IPS DF 6.9 (cell line): ENCODE measurements at regions not wholly inside any gene's neighbourhood (a gene's known extent, or its start where the extent isn't known, plus 50 kb on each side); places are given as distances from the start of the nearest gene placed in this dataset.
"Not testable (repeated sequence)": the region's sequence is repeated elsewhere in the genome, so short reads cannot be mapped to it uniquely, and the experiment has no call there.

Source experiments
- DNase-seq: peaks from one replicate; pipeline ENCODE4 v3.0.0-alpha.2; 2013; ENCODE audit warnings: low read depth, low spot score
- H3K27ac ChIP-seq: one replicate; pipeline ENCODE4 v1.5.1; 2013; ENCODE audit warnings: low read length, control low read depth
- H3K27me3 ChIP-seq: 2 replicates; pipeline ENCODE4 v1.6.1; 2013; ENCODE audit warnings: mild to moderate bottlenecking, low read length; ENCODE audit not compliant: control insufficient read depth, insufficient read depth
- H3K36me3 ChIP-seq: 2 replicates; pipeline ENCODE4 v1.6.1; 2013; ENCODE audit warnings: low read length; ENCODE audit not compliant: control insufficient read depth, insufficient read depth
- H3K4me1 ChIP-seq: 2 replicates; pipeline ENCODE4 v1.6.1; 2013; ENCODE audit warnings: low read length; ENCODE audit not compliant: control insufficient read depth, insufficient read depth
- H3K4me3 ChIP-seq: 2 replicates; pipeline ENCODE4 v1.5.1; 2013; ENCODE audit warnings: mild to moderate bottlenecking, low read length
- H3K9me3 ChIP-seq: 2 replicates; pipeline ENCODE4 v1.6.1; 2013; ENCODE audit warnings: low read length, inconsistent platforms; ENCODE audit not compliant: control insufficient read depth, insufficient read depth
- WGBS: extraction: QIAGEN DNeasy Blood & Tissue Kit; methylation state at CpG from one replicate; pipeline ENCODE4 v1.1.7; 2013; ENCODE audit warnings: mixed read lengths, missing lambda C conversion rate; ENCODE audit not compliant: insufficient read length, insufficient coverage; 5-methylcytosine and 5-hydroxymethylcytosine counted together

DNA sequence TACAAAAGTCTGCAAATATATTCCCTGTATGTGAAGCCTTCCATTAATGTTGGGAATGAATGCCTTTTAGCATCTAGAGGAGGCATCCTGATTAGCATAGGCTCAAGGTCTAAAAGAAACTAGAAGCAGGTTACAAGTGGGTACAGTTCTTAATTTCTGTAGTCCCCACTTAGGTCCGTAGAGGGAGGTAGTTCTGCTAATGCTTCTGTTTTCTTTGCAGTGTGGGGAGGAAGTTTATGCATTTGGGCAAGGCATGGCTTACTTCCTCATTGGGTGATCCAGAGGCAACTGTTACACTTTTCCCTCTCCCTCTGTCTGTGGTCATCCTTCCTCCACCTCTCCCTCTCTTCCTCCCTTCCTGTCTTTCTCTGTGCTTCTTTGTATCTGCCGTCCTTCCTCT, 108.4 kb upstream of the ZKSCAN2 start:
- H3K36me3 ChIP-seq = no peaks in the 10 kb centered on the region
- no peaks in the 10 kb centered on the region; the same call in 1 of the 2 replicates for H3K4me1 ChIP-seq
- no peaks in the 10 kb centered on the region for H3K9me3 ChIP-seq
- no peak overlapping the region for H3K4me3 ChIP-seq
- no peaks in the 10 kb centered on the region for H3K27me3 ChIP-seq
- H3K27ac ChIP-seq = no peak overlapping the region
- WGBS = no CpG with 5 or more reads among the region's 2 CpGs
- no peak for DNase-seq

DNA sequence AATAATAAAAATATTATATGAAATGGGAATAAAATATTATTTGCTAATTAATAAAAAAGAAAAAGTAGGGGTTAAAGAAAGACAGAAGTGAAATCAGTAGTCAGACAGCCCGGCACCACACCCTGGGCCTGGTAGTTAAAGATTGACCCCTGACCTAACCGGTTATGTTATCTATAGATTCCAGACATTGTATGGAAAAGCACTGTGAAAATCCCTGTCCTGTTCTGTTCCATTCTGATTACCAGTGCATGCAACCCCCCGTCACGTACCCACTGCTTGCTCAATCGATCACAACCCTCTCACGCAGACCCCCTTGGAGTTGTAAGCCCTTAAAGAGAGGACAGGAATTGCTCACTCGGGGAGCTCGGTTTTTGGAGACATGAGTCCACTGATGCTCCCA, 101.9 kb upstream of the ZKSCAN2 start:
- H3K9me3 ChIP-seq, H3K27ac ChIP-seq, H3K4me1 ChIP-seq, DNase-seq, H3K36me3 ChIP-seq, H3K27me3 ChIP-seq, H3K4me3 ChIP-seq: not testable (repeated sequence)
- no CpG with 5 or more reads among the region's 8 CpGs for WGBS

DNA sequence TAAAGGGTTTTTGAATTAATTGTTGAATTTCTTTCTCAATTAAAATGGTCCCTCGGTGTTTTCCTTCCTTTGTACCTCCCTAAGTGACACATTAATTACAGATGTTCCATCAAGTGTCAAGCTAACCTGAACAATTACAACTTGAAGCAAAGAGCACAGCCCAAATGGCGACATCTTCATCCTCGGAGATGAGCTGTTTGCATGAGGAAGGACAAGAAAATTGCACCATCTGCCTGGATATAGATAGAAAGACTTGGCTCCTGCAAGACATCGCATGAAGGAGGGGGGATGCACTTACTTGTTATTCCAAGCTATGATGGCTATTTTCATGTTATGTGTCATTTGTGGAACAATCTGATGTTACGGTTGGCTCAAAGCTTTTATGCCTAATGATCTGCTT, 86.4 kb upstream of the ZKSCAN2 start:
- no CpG with 5 or more reads among the region's 5 CpGs for WGBS
- Histone ChIP-seq H3K27ac (no peak overlapping the region), H3K4me1 (no peaks in the 10 kb centered on the region), H3K4me3 (no peak overlapping the region), H3K9me3 (no peaks in the 10 kb centered on the region), H3K36me3 (no peaks in the 10 kb centered on the region), H3K27me3 (no peaks in the 10 kb centered on the region)
- DNase-seq = no peak

DNA sequence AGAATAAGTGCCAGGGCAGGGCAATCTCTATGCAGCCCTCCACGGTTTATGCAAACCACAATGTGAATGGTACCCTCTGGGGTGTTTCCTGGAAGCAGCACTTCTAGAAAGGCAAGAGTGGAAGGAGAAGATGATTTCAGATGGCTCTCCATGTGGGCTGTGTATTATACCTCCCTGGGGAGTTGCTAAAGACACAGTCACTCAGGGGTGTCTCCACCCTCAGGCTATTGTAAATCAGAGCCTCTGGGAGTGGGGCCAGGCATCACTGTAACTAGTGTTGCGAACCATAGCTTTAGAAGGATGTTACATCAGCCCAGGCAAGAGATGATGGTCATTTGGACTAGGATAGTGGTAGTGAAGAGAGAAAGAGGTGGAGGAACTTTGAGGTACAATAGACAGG, 83.3 kb upstream of the ZKSCAN2 start:
- H3K27ac ChIP-seq = no peak overlapping the region
- H3K4me1 ChIP-seq = no peaks in the 10 kb centered on the region
- H3K36me3 ChIP-seq = no peaks in the 10 kb centered on the region
- WGBS = no CpG with 5 or more reads among the region's 2 CpGs
- no peaks in the 10 kb centered on the region for H3K9me3 ChIP-seq
- no peak overlapping the region for H3K4me3 ChIP-seq
- no peak for DNase-seq
- H3K27me3 ChIP-seq = no peaks in the 10 kb centered on the region

DNA sequence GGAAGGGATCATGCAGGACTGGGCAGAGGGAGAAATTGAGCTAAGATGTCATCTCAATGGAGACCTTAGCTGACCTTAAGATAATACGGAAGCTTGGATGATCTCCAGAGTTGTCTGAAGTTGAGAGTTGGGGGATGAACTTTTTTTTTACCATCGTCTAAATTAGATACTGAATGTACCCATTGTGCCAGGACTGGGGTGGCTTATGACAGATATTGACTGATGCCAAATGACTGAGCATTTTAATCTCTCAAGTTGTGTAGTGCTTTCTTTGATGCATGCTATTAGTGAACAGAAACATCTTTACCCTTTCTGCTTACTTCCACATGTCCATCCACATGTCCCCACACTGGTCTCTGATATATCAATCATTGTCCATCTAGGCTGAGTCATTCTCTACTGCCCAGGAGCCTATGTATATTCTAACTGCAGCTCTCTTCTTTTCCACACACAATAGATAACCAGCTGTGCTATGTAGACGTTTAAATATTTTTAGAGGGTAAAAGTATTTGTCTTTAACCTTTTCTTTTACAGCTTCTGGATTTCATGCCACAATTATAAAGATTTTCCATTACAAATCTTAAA, 60.2 kb upstream of the ZKSCAN2 start:
- no CpG with 5 or more reads among the region's 3 CpGs for WGBS
- peak; percentile 5 for DNase-seq
- no peak overlapping the region for H3K4me3 ChIP-seq
- no peaks in the 10 kb centered on the region for H3K36me3 ChIP-seq
- H3K27me3 ChIP-seq = no peaks in the 10 kb centered on the region
- H3K9me3 ChIP-seq = 0 out of 2 replicates have a peak, but pooled peaks cover 2% of the 10 kb centered on the region
- no peak overlapping the region for H3K27ac ChIP-seq
- no peaks in the 10 kb centered on the region; the same call in 1 of the 2 replicates for H3K4me1 ChIP-seq

DNA sequence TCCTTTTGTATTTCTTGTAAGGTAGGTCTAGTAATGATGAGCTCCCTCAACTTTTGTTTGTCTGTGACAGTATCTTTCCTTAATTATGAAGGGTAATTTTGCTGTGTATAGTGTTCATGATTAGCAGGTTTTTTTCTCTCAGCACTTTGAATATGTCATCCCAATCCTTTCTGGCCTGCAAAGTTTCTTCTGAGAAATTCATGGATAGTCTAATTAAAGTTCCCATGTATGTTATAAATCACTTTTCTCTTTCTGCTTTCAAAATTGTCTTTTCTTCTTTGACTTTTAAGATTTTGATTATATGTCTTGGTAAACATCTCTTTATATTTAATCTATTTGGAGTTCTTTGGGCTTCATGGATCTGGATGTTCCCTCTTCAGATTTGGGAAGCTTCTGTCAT, 54.3 kb upstream of the ZKSCAN2 start:
- 0 out of 2 replicates have a peak, but pooled peaks cover 2% of the 10 kb centered on the region for H3K9me3 ChIP-seq
- no peak overlapping the region for H3K4me3 ChIP-seq
- H3K36me3 ChIP-seq = no peaks in the 10 kb centered on the region
- no peaks in the 10 kb centered on the region for H3K4me1 ChIP-seq
- no peak for DNase-seq
- no peaks in the 10 kb centered on the region for H3K27me3 ChIP-seq
- no peak overlapping the region for H3K27ac ChIP-seq

DNA sequence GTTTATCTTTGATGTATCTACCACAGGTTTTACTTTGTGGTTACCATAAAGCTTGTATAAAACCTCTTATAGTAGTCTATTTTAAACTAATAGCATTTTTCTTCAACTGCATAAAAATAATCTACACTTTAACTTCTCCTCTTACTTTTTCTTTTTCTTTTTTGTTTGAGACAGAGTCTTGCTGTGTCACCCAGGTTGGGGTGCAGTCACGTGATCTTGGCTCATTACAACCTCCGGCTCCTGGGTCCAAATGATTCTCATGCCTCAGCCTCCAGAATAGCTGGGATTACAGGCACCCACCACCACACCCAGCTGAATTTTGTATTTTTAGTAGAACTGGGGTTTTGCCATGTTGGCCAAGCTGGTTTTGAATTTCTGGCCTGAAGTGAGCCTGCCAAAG, 53.4 kb upstream of the ZKSCAN2 start:
- no peaks in the 10 kb centered on the region for H3K36me3 ChIP-seq
- no peaks in the 10 kb centered on the region for H3K27me3 ChIP-seq
- H3K4me3 ChIP-seq = no peak overlapping the region
- H3K27ac ChIP-seq = no peak overlapping the region
- no peaks in the 10 kb centered on the region for H3K4me1 ChIP-seq
- WGBS = no CpG with 5 or more reads among the region's 2 CpGs
- no peak for DNase-seq
- 0 out of 2 replicates have a peak, but pooled peaks cover 2% of the 10 kb centered on the region for H3K9me3 ChIP-seq
